CD4-positive, alpha-beta T cell (primary cell): ENCODE measurements at regions not wholly inside any gene's neighbourhood (a gene's known extent, or its start where the extent isn't known, plus 50 kb on each side); places are given as distances from the start of the nearest gene placed in this dataset.

Source experiments
- ATAC-seq: fragments of 200-7000 bp; cut with Tn5 transposase; one replicate; pipeline ENCODE4 v1.10.0; 2022; ENCODE audit warnings: mild to moderate bottlenecking; ENCODE audit not compliant: poor library complexity
- CTCF ChIA-PET: fragments of 350-600 bp; sonication (Branson Sonifier 250); formaldehyde crosslinking; loops from one replicate; lab custom pipeline; 2021; ENCODE audit warnings: antibody characterized with exemption, inconsistent platforms; lab: Charles Lee
- POLR2A ChIA-PET: fragments of 350-600 bp; sonication (Branson Sonifier 250); formaldehyde crosslinking; loops from one replicate; lab custom pipeline; 2021; ENCODE audit warnings: antibody characterized with exemption, inconsistent platforms; lab: Charles Lee
- DNase-seq, 14 experiments: peaks; one replicate each; pipeline ENCODE4 v3.0.0-alpha.2; 2013 to 2020; ENCODE audit warnings: mixed read lengths in 2 of 14
- H3K27ac ChIP-seq, 2 donors: one replicate each; pipeline versions ENCODE4 v1.5.1 to v1.7.0; 2013; ENCODE audit warnings: low read length in 2 of 2, low read depth in 1 of 2, mild to moderate bottlenecking in 1 of 2
- H3K27me3 ChIP-seq, 2 experiments: 1 replicate in 1 of 2; 2 replicates in 1 of 2; pipeline versions ENCODE4 v1.6.1 to v1.7.0; 2013; ENCODE audit warnings: low read length in 2 of 2, control low read depth in 1 of 2, mild to moderate bottlenecking in 1 of 2, moderate library complexity in 1 of 2; ENCODE audit not compliant: insufficient read depth in 2 of 2, control insufficient read depth in 1 of 2
- H3K36me3 ChIP-seq: one replicate; pipeline ENCODE4 v1.6.1; 2013; ENCODE audit warnings: low read length, control low read depth; ENCODE audit not compliant: insufficient read depth
- H3K4me1 ChIP-seq: one replicate; pipeline ENCODE4 v1.6.1; 2013; ENCODE audit warnings: low read length, control low read depth; ENCODE audit not compliant: insufficient read depth
- H3K4me3 ChIP-seq: one replicate; pipeline ENCODE4 v1.5.1; 2013; ENCODE audit warnings: mild to moderate bottlenecking, low read length, moderate library complexity
- H3K9me3 ChIP-seq, 2 experiments: 1 replicate in 1 of 2; 2 replicates in 1 of 2; pipeline versions ENCODE4 v1.6.1 to v1.7.0; 2013; ENCODE audit warnings: low read length in 2 of 2, mild to moderate bottlenecking in 2 of 2, control low read depth in 1 of 2, moderate library complexity in 1 of 2; ENCODE audit not compliant: control insufficient read depth in 1 of 2, insufficient read depth in 1 of 2
- H3K27ac Mint-ChIP-seq: one replicate; pipeline ENCODE4 v1.8.0; 2020; ENCODE audit warnings: mixed read lengths
- H3K27me3 Mint-ChIP-seq: one replicate; pipeline ENCODE4 v1.8.0; 2021; ENCODE audit warnings: mixed read lengths
- H3K36me3 Mint-ChIP-seq: one replicate; pipeline ENCODE4 v1.8.0; 2021; ENCODE audit warnings: low read depth, mixed read lengths
- H3K4me1 Mint-ChIP-seq: one replicate; pipeline ENCODE4 v1.8.0; 2021; ENCODE audit warnings: low read depth, mixed read lengths
- H3K4me3 Mint-ChIP-seq: one replicate; pipeline ENCODE4 v1.8.0; 2020; ENCODE audit warnings: mild to moderate bottlenecking, mixed read lengths
- H3K9me3 Mint-ChIP-seq: one replicate; pipeline ENCODE4 v1.8.0; 2020; ENCODE audit warnings: mixed read lengths
- intact Hi-C, 2 experiments: fragments of 100-400 bp; cut with DNase I in 1 of 2; cut with micrococcal nuclease in 1 of 2; formaldehyde crosslinking; loops; one replicate each; pipeline versions ENCODE4 v1.15.1 to v1.9.0; 2023 to 2025; cut with DNase I, micrococcal nuclease
- TF ChIP-seq, protein P1 (sequence below): fragments of 200-600 bp; IDR thresholded peaks from one replicate; pipeline ENCODE4 v1.8.0; 2022; ENCODE audit warnings: antibody characterized with exemption, mild to moderate bottlenecking

DNA sequence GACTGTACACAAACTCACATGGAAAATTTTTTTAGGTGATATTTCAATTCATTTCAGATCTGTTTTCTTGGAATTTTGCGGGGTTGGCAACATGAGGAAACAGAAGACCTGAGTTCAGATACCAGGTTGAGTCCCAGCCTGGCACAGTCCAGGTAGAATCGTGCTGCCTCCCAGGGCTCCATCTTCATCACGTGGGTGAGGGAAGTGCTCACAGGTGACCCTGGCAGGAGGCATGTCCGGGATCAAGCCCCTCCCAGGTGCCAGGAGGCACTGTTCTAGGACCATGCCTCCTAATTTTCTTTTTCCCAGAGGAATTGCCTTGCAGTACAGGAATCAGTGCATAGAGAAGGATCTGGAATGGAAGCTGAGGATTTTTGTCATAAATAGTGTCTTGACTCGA lies 318.3 kb upstream of the IRX4 start:
- H3K27ac Mint-ChIP-seq, result no peak overlapping the region
- Histone ChIP-seq H3K36me3 (no peaks in the 10 kb centered on the region), H3K27ac (no peak overlapping the region), H3K27me3 (no peaks in the 10 kb centered on the region), H3K4me1 (no peaks in the 10 kb centered on the region), H3K9me3 (peaks cover 0 to 15% of the 10 kb centered on the region in 2 experiments), H3K4me3 (no peak overlapping the region)
- no peak for ATAC-seq
- no peak overlapping the region for H3K4me3 Mint-ChIP-seq
- CTCF ChIA-PET, result no interaction called here
- no peaks in the 10 kb centered on the region for H3K9me3 Mint-ChIP-seq
- no peaks in the 10 kb centered on the region for H3K36me3 Mint-ChIP-seq
- H3K4me1 Mint-ChIP-seq, result no peaks in the 10 kb centered on the region
- intact Hi-C loops, result no loop called here
- DNase-seq, result no peak
- H3K27me3 Mint-ChIP-seq, result peaks cover 40% of the 10 kb centered on the region
- TF ChIP-seq, protein P1, sequence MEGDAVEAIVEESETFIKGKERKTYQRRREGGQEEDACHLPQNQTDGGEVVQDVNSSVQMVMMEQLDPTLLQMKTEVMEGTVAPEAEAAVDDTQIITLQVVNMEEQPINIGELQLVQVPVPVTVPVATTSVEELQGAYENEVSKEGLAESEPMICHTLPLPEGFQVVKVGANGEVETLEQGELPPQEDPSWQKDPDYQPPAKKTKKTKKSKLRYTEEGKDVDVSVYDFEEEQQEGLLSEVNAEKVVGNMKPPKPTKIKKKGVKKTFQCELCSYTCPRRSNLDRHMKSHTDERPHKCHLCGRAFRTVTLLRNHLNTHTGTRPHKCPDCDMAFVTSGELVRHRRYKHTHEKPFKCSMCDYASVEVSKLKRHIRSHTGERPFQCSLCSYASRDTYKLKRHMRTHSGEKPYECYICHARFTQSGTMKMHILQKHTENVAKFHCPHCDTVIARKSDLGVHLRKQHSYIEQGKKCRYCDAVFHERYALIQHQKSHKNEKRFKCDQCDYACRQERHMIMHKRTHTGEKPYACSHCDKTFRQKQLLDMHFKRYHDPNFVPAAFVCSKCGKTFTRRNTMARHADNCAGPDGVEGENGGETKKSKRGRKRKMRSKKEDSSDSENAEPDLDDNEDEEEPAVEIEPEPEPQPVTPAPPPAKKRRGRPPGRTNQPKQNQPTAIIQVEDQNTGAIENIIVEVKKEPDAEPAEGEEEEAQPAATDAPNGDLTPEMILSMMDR, result no peak
- POLR2A ChIA-PET, result no interaction called here

DNA sequence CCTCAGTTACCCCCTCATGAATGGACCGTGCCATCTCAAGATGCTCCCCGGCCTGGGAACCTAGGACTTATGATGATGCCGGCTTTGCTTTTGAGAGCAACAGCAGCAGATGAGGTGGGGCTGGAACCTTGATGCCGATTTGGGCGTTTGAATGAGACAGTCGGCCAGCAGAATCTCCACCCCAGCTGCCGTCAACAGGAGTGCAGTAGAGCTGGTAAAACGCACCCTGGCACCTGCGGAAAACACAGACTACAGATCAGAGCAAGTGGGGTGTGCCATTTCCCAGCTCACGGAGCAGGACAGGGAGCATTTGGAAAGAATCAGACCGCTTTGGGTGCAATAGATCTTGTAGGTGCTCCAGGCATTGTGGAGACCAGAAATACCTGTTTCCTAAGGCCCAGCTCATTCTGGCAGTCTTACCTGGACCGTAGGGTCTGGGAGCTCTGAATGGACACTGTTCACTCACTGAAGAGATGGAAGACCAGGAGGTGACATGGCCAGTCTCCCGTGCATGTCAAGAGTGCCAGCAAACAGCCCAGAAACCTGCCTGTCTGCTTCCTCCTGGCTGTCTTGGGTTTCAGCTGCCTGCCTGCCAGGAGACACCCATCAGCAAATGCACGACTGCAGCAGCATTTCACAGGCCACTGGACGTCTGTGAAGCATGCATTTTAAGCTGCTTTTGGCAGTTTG lies 317.7 kb upstream of the IRX4 start:
- intact Hi-C loops, result no loop called here
- CTCF ChIA-PET, result no interaction called here

DNA sequence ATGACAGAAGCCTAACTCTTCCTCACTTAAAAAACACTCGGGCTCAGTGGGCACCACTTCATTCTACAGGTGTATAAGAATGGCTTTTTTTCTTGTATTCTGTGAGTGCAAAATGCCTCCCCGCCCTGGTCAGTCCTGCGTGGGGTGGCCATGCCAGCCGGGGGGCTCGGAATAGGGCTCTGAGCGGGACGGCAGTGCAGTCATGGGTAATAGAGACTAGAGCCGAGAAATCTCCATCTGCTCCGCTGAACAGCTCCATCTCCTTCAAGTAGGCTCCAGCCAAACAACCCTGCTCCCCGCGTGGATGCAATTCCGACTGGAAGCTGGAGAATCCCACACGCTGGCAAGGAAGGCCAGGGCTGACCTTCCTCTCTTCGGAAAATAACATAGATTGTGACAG lies 317.0 kb upstream of the IRX4 start:
- Histone ChIP-seq H3K36me3 (no peaks in the 10 kb centered on the region), H3K9me3 (peaks cover 0 to 7% of the 10 kb centered on the region in 2 experiments), H3K4me1 (no peaks in the 10 kb centered on the region), H3K27ac (no peak overlapping the region), H3K4me3 (no peak overlapping the region), H3K27me3 (no peaks in the 10 kb centered on the region)
- no peak for ATAC-seq
- H3K9me3 Mint-ChIP-seq, result no peaks in the 10 kb centered on the region
- CTCF ChIA-PET, result no interaction called here
- intact Hi-C loops, result no loop called here
- DNase-seq, result no peak
- POLR2A ChIA-PET, result no interaction called here
- no peak overlapping the region for H3K27ac Mint-ChIP-seq
- no peaks in the 10 kb centered on the region for H3K36me3 Mint-ChIP-seq
- TF ChIP-seq, protein P1, result no peak
- no peak overlapping the region for H3K4me3 Mint-ChIP-seq
- no peaks in the 10 kb centered on the region for H3K4me1 Mint-ChIP-seq
- H3K27me3 Mint-ChIP-seq, result peaks cover 39% of the 10 kb centered on the region

More for the DNA sequence above, 317.7 kb upstream of the IRX4 start:
- Mint-ChIP-seq H3K4me3 (no peak overlapping the region), H3K36me3 (no peaks in the 10 kb centered on the region), H3K9me3 (no peaks in the 10 kb centered on the region), H3K4me1 (no peaks in the 10 kb centered on the region), H3K27me3 (peaks cover 45% of the 10 kb centered on the region), H3K27ac (no peak overlapping the region)
- Histone ChIP-seq H3K9me3 (peaks cover 0 to 12% of the 10 kb centered on the region in 2 experiments), H3K27ac (no peak overlapping the region), H3K36me3 (no peaks in the 10 kb centered on the region), H3K4me1 (no peaks in the 10 kb centered on the region), H3K4me3 (no peak overlapping the region), H3K27me3 (no peaks in the 10 kb centered on the region)
- POLR2A ChIA-PET, result no interaction called here
- ATAC-seq (no peak), DNase-seq (no peak)
- TF ChIP-seq, protein P1, result no peak
